HL-60 (cell line): ENCODE measurements at regions not wholly inside any gene's neighbourhood (a gene's known extent, or its start where the extent isn't known, plus 50 kb on each side); places are given as distances from the start of the nearest gene placed in this dataset.

ENCODE experiments used
- POLR2AphosphoS5 ChIP-seq: IDR thresholded peaks from 2 replicates; pipeline ENCODE4 v1.6.1; 2012; ENCODE audit warnings: low read depth
- TF ChIP-seq, protein P1 (sequence below): IDR thresholded peaks from one replicate; pipeline ENCODE4 v1.5.1; 2011; ENCODE audit warnings: low read length, control low read depth, inconsistent platforms; ENCODE audit not compliant: insufficient read depth
- TF ChIP-seq, protein P2 (sequence below): IDR thresholded peaks from 2 replicates; pipeline ENCODE4 v1.6.1; 2012; ENCODE audit warnings: low read depth; ENCODE audit not compliant: insufficient replicate concordance

- TF ChIP-seq, protein P1, sequence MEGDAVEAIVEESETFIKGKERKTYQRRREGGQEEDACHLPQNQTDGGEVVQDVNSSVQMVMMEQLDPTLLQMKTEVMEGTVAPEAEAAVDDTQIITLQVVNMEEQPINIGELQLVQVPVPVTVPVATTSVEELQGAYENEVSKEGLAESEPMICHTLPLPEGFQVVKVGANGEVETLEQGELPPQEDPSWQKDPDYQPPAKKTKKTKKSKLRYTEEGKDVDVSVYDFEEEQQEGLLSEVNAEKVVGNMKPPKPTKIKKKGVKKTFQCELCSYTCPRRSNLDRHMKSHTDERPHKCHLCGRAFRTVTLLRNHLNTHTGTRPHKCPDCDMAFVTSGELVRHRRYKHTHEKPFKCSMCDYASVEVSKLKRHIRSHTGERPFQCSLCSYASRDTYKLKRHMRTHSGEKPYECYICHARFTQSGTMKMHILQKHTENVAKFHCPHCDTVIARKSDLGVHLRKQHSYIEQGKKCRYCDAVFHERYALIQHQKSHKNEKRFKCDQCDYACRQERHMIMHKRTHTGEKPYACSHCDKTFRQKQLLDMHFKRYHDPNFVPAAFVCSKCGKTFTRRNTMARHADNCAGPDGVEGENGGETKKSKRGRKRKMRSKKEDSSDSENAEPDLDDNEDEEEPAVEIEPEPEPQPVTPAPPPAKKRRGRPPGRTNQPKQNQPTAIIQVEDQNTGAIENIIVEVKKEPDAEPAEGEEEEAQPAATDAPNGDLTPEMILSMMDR, result no peak
- TF ChIP-seq, protein P2, sequence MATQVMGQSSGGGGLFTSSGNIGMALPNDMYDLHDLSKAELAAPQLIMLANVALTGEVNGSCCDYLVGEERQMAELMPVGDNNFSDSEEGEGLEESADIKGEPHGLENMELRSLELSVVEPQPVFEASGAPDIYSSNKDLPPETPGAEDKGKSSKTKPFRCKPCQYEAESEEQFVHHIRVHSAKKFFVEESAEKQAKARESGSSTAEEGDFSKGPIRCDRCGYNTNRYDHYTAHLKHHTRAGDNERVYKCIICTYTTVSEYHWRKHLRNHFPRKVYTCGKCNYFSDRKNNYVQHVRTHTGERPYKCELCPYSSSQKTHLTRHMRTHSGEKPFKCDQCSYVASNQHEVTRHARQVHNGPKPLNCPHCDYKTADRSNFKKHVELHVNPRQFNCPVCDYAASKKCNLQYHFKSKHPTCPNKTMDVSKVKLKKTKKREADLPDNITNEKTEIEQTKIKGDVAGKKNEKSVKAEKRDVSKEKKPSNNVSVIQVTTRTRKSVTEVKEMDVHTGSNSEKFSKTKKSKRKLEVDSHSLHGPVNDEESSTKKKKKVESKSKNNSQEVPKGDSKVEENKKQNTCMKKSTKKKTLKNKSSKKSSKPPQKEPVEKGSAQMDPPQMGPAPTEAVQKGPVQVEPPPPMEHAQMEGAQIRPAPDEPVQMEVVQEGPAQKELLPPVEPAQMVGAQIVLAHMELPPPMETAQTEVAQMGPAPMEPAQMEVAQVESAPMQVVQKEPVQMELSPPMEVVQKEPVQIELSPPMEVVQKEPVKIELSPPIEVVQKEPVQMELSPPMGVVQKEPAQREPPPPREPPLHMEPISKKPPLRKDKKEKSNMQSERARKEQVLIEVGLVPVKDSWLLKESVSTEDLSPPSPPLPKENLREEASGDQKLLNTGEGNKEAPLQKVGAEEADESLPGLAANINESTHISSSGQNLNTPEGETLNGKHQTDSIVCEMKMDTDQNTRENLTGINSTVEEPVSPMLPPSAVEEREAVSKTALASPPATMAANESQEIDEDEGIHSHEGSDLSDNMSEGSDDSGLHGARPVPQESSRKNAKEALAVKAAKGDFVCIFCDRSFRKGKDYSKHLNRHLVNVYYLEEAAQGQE, result no peak
- TF ChIP-seq POLR2AphosphoS5, result no peak
Observed at GRCh38 chr12:82300611-82301010, 57.6 kb downstream of the CCDC59 start.
